Caco-2 (cell line): ENCODE measurements at regions not wholly inside any gene's neighbourhood (a gene's known extent, or its start where the extent isn't known, plus 50 kb on each side); places are given as distances from the start of the nearest gene placed in this dataset.
A peak's percentile ranks its signal among the peaks of the same experiment; 100 is the strongest.
"Not testable (repeated sequence)": the region's sequence is repeated elsewhere in the genome, so short reads cannot be mapped to it uniquely, and the experiment has no call there.

Experiments
- BruUV-seq: library from RNA; stranded (reverse); fragments of 400-500 nt; replicated peaks from 2 replicates; lab custom pipeline; 2021; lab: Mats Ljungman, UMichigan
- CTCF ChIA-PET: fragments of 300-600 bp; sonication (Branson Sonifier 250); formaldehyde crosslinking; loops from one replicate; lab custom pipeline; 2022; ENCODE audit warnings: antibody characterized with exemption; lab: Charles Lee
- POLR2A ChIA-PET: fragments of 300-600 bp; sonication (Branson Sonifier 250); formaldehyde crosslinking; loops from one replicate; lab custom pipeline; 2022; ENCODE audit warnings: antibody characterized with exemption; lab: Charles Lee
- DNase-seq, 2 experiments: peaks; one replicate each; pipeline versions ENCODE4 v3.0.0 to v3.0.0-alpha.2; 2020 to 2022
- H3K27me3 ChIP-seq: replicated peaks from 2 replicates; pipeline ENCODE4 v1.6.0; 2011; ENCODE audit warnings: low read length; ENCODE audit not compliant: control insufficient read depth, insufficient read depth
- H3K36me3 ChIP-seq: 2 replicates; pipeline ENCODE4 v1.5.1; 2011; ENCODE audit warnings: low read length; ENCODE audit not compliant: control insufficient read depth, insufficient read depth
- H3K4me1 ChIP-seq: fragments of 250-450 bp; sonication (Bioruptor Pico); 2 replicates; pipeline ENCODE4 v1.5.1; 2020; ENCODE audit warnings: mild to moderate bottlenecking
- H3K4me3 ChIP-seq: 2 replicates; pipeline ENCODE4 v1.5.1; 2011; ENCODE audit warnings: low read depth, mild to moderate bottlenecking, control low read depth, low read length
- H3K9me3 ChIP-seq: fragments of 250-450 bp; sonication (Bioruptor Pico); 2 replicates; pipeline ENCODE4 v1.5.1; 2020; ENCODE audit warnings: mild to moderate bottlenecking, moderate library complexity
- H3K27ac Mint-ChIP-seq: one replicate; pipeline ENCODE4 v1.8.0; 2022; ENCODE audit warnings: mixed read lengths; ENCODE audit not compliant: unreplicated experiment
- H3K27me3 Mint-ChIP-seq: one replicate; pipeline ENCODE4 v1.8.0; 2022; ENCODE audit warnings: mixed read lengths; ENCODE audit not compliant: insufficient read depth, unreplicated experiment
- H3K36me3 Mint-ChIP-seq: one replicate; pipeline ENCODE4 v1.8.0; 2022; ENCODE audit warnings: mild to moderate bottlenecking, mixed read lengths; ENCODE audit not compliant: insufficient read depth, unreplicated experiment
- H3K4me1 Mint-ChIP-seq: one replicate; pipeline ENCODE4 v1.8.0; 2022; ENCODE audit warnings: low read depth, mixed read lengths; ENCODE audit not compliant: unreplicated experiment
- H3K4me3 Mint-ChIP-seq: one replicate; pipeline ENCODE4 v1.8.0; 2022; ENCODE audit warnings: mild to moderate bottlenecking, moderate library complexity, mixed read lengths; ENCODE audit not compliant: unreplicated experiment
- H3K9me3 Mint-ChIP-seq: one replicate; pipeline ENCODE4 v1.8.0; 2022; ENCODE audit warnings: mixed read lengths; ENCODE audit not compliant: unreplicated experiment
- intact Hi-C: fragments of 100-400 bp; cut with micrococcal nuclease; formaldehyde crosslinking; loops from one replicate; pipeline ENCODE4 v1.10.0; 2022; ENCODE audit not compliant: unreplicated experiment
- TF ChIP-seq, protein P1 (sequence below), 2 experiments: fragments of 200-600 bp in 1 of 2; IDR thresholded peaks; 1 replicate in 1 of 2; 2 replicates in 1 of 2; pipeline versions ENCODE4 v1.5.1 to v1.8.0; 2011 to 2022; ENCODE audit warnings: antibody characterized with exemption in 1 of 2, control low read depth in 1 of 2, inconsistent platforms in 1 of 2, low read depth in 1 of 2, low read length in 1 of 2, mild to moderate bottlenecking in 1 of 2, moderate library complexity in 1 of 2; ENCODE audit not compliant: insufficient read depth in 1 of 2, severe bottlenecking in 1 of 2, unreplicated experiment in 1 of 2

DNA sequence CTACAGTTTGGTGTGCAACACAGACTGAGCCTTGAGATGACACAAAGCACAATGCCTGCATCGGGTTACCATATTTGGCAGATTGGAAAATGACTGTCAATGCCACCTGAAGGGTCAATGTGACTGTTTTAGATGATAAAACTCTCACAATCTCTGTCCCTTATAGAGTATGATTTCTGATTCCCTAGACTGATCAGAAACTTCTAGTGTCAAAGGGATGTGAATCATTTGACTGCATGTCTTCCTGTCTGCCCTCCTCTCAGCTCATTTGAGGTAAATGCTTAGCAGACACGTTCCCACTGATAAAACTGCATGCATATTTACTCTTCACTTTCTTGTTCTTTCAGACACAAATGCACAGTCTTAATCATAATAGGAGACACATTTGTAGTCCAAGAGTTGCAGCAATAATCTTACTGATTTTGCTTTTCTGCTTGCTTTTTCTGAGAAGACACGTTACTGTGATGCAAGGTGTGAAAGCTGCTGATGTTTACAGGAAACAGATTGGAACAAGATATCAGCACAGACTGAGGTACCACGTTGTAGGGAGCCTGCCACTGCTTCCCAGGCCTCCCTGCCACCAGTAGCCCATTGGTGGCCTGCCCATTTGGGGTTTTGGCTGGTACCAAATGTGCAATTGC is 77.8 kb downstream of the GCNT4 start:
- Mint-ChIP-seq H3K4me3 (no peak overlapping the region), H3K9me3 (peaks cover 23% of the 10 kb centered on the region), H3K36me3 (no peaks in the 10 kb centered on the region), H3K4me1 (peaks cover 16% of the 10 kb centered on the region), H3K27me3 (no peaks in the 10 kb centered on the region), H3K27ac (no peak overlapping the region)
- peaks cover 18% of the 10 kb centered on the region; the same call in 1 of the 2 replicates for H3K9me3 ChIP-seq
- H3K27me3 ChIP-seq, result no peaks in the 10 kb centered on the region
- BruUV-seq, result no TSS peak
- intact Hi-C loops, result no loop called here
- CTCF ChIA-PET, result interaction anchor here (0.6 kb wide), 1 partner anchor 30 kb away, joined by 3 read pairs; no protein-coding TSS in a partner anchor
- H3K36me3 ChIP-seq, result no peaks in the 10 kb centered on the region; the same call in 1 of the 2 replicates
- no peak for DNase-seq
- peaks cover 21% of the 10 kb centered on the region for H3K4me1 ChIP-seq
- no peak overlapping the region for H3K4me3 ChIP-seq
- TF ChIP-seq, protein P1, sequence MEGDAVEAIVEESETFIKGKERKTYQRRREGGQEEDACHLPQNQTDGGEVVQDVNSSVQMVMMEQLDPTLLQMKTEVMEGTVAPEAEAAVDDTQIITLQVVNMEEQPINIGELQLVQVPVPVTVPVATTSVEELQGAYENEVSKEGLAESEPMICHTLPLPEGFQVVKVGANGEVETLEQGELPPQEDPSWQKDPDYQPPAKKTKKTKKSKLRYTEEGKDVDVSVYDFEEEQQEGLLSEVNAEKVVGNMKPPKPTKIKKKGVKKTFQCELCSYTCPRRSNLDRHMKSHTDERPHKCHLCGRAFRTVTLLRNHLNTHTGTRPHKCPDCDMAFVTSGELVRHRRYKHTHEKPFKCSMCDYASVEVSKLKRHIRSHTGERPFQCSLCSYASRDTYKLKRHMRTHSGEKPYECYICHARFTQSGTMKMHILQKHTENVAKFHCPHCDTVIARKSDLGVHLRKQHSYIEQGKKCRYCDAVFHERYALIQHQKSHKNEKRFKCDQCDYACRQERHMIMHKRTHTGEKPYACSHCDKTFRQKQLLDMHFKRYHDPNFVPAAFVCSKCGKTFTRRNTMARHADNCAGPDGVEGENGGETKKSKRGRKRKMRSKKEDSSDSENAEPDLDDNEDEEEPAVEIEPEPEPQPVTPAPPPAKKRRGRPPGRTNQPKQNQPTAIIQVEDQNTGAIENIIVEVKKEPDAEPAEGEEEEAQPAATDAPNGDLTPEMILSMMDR (IDR thresholded peaks at IDR 0.05; ENCODE audit: insufficient read depth in 1 of 2, low read depth in 1 of 2, low read length in 1 of 2, severe bottlenecking in 1 of 2, unreplicated experiment in 1 of 2), result no peak
- POLR2A ChIA-PET, result no interaction called here

DNA sequence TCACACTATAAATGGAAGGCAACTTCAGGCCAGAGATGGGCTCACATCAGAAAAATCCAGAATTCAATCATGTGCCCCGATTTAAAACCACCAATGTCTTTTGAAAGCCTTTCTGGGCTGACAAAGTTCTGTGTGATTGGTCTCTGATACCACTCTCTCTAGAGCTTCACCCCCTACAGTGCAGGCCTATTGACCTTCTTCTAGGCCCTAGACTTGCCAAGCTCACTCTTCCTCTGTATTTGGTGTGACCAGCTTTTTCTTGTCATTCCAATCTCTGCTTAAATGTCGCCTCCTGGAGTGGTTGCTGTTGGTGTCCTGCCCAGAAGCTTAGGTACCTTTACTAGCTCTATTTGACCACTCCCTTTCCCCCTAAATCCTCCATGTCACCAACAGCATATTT is 78.7 kb downstream of the GCNT4 start:
- no peak for DNase-seq
- H3K9me3 Mint-ChIP-seq, result peaks cover 26% of the 10 kb centered on the region
- H3K36me3 Mint-ChIP-seq, result no peaks in the 10 kb centered on the region
- peaks cover 20% of the 10 kb centered on the region for H3K4me1 Mint-ChIP-seq
- BruUV-seq, result no TSS peak
- Histone ChIP-seq H3K4me3 (no peak overlapping the region), H3K27me3 (no peaks in the 10 kb centered on the region), H3K36me3 (no peaks in the 10 kb centered on the region; the same call in 1 of the 2 replicates), H3K9me3 (peaks cover 21% of the 10 kb centered on the region; the same call in 1 of the 2 replicates), H3K4me1 (peaks cover 30% of the 10 kb centered on the region)
- no peaks in the 10 kb centered on the region for H3K27me3 Mint-ChIP-seq
- intact Hi-C loops, result no loop called here
- ChIA-PET POLR2A (no interaction called here), CTCF (interaction anchor here (0.5 to 0.6 kb wide), 2 partner anchors 30 to 54 kb away, joined by 3 to 6 read pairs; no protein-coding TSS in a partner anchor)
- no peak overlapping the region for H3K4me3 Mint-ChIP-seq
- TF ChIP-seq, protein P1 (IDR thresholded peaks at IDR 0.05; ENCODE audit: insufficient read depth in 1 of 2, low read depth in 1 of 2, low read length in 1 of 2, severe bottlenecking in 1 of 2, unreplicated experiment in 1 of 2), result no peak
- no peak overlapping the region for H3K27ac Mint-ChIP-seq

- ChIA-PET POLR2A (no interaction called here), CTCF (no interaction called here)
- Histone ChIP-seq H3K4me3 (no peak overlapping the region), H3K9me3 (peaks cover 21% of the 10 kb centered on the region; the same call in 1 of the 2 replicates), H3K36me3 (no peaks in the 10 kb centered on the region; the same call in 1 of the 2 replicates), H3K4me1 (peaks cover 38% of the 10 kb centered on the region), H3K27me3 (no peaks in the 10 kb centered on the region)
- Mint-ChIP-seq H3K36me3 (no peaks in the 10 kb centered on the region), H3K27me3 (no peaks in the 10 kb centered on the region), H3K9me3 (peaks cover 32% of the 10 kb centered on the region), H3K4me1 (peaks cover 33% of the 10 kb centered on the region), H3K27ac (no peak overlapping the region), H3K4me3 (no peak overlapping the region)
- TF ChIP-seq, protein P1 (IDR thresholded peaks at IDR 0.05; ENCODE audit: insufficient read depth in 1 of 2, low read depth in 1 of 2, low read length in 1 of 2, severe bottlenecking in 1 of 2, unreplicated experiment in 1 of 2), result no peak
- DNase-seq, result no peak
- intact Hi-C loops, result no loop called here
- no TSS peak for BruUV-seq
Observed at GRCh38 chr5:74971947-74972460, 80.4 kb downstream of the GCNT4 start.

GRCh38 chr5:74970891-74971290 is 81.5 kb downstream of the GCNT4 start:
- H3K27me3 ChIP-seq, H3K27me3 Mint-ChIP-seq, CTCF ChIA-PET, DNase-seq, BruUV-seq, H3K36me3 Mint-ChIP-seq, H3K4me3 ChIP-seq, intact Hi-C loops, H3K36me3 ChIP-seq, POLR2A ChIA-PET: not testable (repeated sequence)
- H3K4me1 ChIP-seq, result peaks cover 50% of the 10 kb centered on the region
- peaks cover 29% of the 10 kb centered on the region for H3K9me3 Mint-ChIP-seq
- H3K9me3 ChIP-seq, result peaks cover 20% of the 10 kb centered on the region; the same call in 1 of the 2 replicates
- peak overlapping the region; percentile 82 for H3K27ac Mint-ChIP-seq
- peak overlapping the region; percentile 52 for H3K4me3 Mint-ChIP-seq
- H3K4me1 Mint-ChIP-seq, result peaks cover 41% of the 10 kb centered on the region
